HepG2 (cell line): ENCODE measurements at regions not wholly inside any gene's neighbourhood (a gene's known extent, or its start where the extent isn't known, plus 50 kb on each side); places are given as distances from the start of the nearest gene placed in this dataset.
A peak's percentile ranks its signal among the peaks of the same experiment; 100 is the strongest.

Source experiments
- CEBPB ChIP-seq: IDR thresholded peaks from 2 replicates; pipeline ENCODE4 v1.6.1; 2011; ENCODE audit warnings: low read depth, low read length, improper control_type of control experiment, borderline replicate concordance
- CHCHD3 ChIP-seq: sonication (generic); formaldehyde crosslinking; IDR thresholded peaks from 2 replicates; pipeline ENCODE4 v1.8.0; 2022; ENCODE audit warnings: mild to moderate bottlenecking, missing genetic modification reagents, moderate library complexity
- FOSL1 ChIP-seq: sonication (generic); formaldehyde crosslinking; IDR thresholded peaks from 2 replicates; pipeline ENCODE4 v1.9.0; 2021; ENCODE audit warnings: missing genetic modification reagents, borderline replicate concordance
- MATR3 ChIP-seq: sonication (generic); formaldehyde crosslinking; IDR thresholded peaks from 2 replicates; pipeline ENCODE4 v1.4.0; 2020; ENCODE audit warnings: missing genetic modification reagents
- POGZ ChIP-seq: sonication (generic); formaldehyde crosslinking; IDR thresholded peaks from 2 replicates; pipeline ENCODE4 v1.4.0; 2020; ENCODE audit warnings: mild to moderate bottlenecking, missing genetic modification reagents
- YEATS4 ChIP-seq: sonication (generic); formaldehyde crosslinking; IDR thresholded peaks from 2 replicates; pipeline ENCODE4 v1.4.0; 2020; ENCODE audit warnings: missing genetic modification reagents, borderline replicate concordance
- ZNF496 ChIP-seq: sonication (generic); formaldehyde crosslinking; IDR thresholded peaks from 2 replicates; pipeline ENCODE4 v1.8.1; 2023; ENCODE audit warnings: mild to moderate bottlenecking, moderate library complexity, missing genetic modification reagents; ENCODE audit not compliant: insufficient replicate concordance
- TF ChIP-seq, protein P1 (sequence below): sonication (generic); formaldehyde crosslinking; IDR thresholded peaks from 2 replicates; pipeline ENCODE4 v1.4.0; 2020; ENCODE audit warnings: low read depth, missing genetic modification reagents
- TF ChIP-seq, protein P2 (sequence below): sonication (generic); formaldehyde crosslinking; IDR thresholded peaks from 2 replicates; pipeline ENCODE4 v1.4.0; 2020; ENCODE audit warnings: missing genetic modification reagents
- TF ChIP-seq, protein P3 (sequence below): sonication (generic); formaldehyde crosslinking; IDR thresholded peaks from 2 replicates; pipeline ENCODE4 v1.4.0; 2020; ENCODE audit warnings: missing genetic modification reagents
- TF ChIP-seq, protein P4 (sequence below): sonication (generic); formaldehyde crosslinking; IDR thresholded peaks from 2 replicates; pipeline ENCODE4 v1.4.0; 2020; ENCODE audit warnings: missing genetic modification reagents
- TF ChIP-seq, protein P5 (sequence below): IDR thresholded peaks from 2 replicates; pipeline ENCODE4 v1.6.1; 2016
- TF ChIP-seq, protein P6 (sequence below): sonication (generic); formaldehyde crosslinking; IDR thresholded peaks from 2 replicates; pipeline ENCODE4 v1.4.0; 2020; ENCODE audit warnings: mild to moderate bottlenecking, missing genetic modification reagents

DNA sequence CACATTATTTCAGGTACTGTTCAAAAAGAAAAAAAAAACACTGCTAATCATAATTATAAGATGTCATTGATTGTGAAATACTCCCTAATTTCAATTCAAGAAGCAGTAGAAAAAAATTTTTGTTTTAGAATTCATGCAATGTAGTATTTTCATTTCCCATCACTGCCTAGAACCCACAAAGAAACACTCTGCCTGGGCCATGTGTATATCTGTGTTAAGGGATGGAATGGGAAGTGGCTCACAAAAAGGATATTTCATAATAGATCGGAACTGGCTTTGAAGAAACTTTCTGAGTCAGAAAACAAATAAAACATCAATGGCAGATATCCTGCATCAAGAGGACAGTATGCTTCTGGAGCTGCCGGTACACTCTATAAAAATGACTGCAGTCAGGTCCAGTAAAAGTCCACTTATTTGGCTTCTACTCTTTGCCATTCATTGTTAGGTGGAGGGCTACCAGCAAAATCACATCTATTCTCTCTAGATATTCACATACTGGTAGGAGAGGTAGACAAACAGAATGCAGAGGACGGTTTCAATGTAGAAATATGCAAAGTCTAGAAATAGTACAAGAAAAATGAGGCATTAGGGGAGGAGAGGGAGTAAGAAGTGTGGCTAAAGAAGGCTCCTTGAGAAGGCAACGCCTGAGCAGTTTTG, 135.0 kb upstream of the TNFAIP3 start (continued):
- TF ChIP-seq, protein P1, sequence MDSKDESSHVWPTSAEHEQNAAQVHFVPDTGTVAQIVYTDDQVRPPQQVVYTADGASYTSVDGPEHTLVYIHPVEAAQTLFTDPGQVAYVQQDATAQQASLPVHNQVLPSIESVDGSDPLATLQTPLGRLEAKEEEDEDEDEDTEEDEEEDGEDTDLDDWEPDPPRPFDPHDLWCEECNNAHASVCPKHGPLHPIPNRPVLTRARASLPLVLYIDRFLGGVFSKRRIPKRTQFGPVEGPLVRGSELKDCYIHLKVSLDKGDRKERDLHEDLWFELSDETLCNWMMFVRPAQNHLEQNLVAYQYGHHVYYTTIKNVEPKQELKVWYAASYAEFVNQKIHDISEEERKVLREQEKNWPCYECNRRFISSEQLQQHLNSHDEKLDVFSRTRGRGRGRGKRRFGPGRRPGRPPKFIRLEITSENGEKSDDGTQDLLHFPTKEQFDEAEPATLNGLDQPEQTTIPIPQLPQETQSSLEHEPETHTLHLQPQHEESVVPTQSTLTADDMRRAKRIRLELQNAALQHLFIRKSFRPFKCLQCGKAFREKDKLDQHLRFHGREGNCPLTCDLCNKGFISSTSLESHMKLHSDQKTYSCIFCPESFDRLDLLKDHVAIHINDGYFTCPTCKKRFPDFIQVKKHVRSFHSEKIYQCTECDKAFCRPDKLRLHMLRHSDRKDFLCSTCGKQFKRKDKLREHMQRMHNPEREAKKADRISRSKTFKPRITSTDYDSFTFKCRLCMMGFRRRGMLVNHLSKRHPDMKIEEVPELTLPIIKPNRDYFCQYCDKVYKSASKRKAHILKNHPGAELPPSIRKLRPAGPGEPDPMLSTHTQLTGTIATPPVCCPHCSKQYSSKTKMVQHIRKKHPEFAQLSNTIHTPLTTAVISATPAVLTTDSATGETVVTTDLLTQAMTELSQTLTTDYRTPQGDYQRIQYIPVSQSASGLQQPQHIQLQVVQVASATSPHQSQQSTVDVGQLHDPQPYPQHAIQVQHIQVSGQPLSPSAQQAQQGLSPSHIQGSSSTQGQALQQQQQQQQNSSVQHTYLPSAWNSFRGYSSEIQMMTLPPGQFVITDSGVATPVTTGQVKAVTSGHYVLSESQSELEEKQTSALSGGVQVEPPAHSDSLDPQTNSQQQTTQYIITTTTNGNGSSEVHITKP (CRISPR knock-in tag) = peak; percentile 78
- no peak for TF ChIP-seq MATR3
- TF ChIP-seq, protein P2, sequence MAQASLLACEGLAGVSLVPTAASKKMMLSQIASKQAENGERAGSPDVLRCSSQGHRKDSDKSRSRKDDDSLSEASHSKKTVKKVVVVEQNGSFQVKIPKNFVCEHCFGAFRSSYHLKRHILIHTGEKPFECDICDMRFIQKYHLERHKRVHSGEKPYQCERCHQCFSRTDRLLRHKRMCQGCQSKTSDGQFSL (CRISPR knock-in tag) = no peak
- TF ChIP-seq, protein P3, sequence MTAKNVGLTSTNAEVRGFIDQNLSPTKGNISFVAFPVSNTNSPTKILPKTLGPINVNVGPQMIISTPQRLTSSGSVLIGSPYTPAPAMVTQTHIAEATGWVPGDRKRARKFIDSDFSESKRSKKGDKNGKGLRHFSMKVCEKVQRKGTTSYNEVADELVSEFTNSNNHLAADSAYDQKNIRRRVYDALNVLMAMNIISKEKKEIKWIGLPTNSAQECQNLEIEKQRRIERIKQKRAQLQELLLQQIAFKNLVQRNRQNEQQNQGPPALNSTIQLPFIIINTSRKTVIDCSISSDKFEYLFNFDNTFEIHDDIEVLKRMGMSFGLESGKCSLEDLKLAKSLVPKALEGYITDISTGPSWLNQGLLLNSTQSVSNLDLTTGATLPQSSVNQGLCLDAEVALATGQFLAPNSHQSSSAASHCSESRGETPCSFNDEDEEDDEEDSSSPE (CRISPR knock-in tag) = peak; percentile 42
- peak; percentile 94 for TF ChIP-seq POGZ (CRISPR knock-in tag)
- no peak for TF ChIP-seq ZNF496 (CRISPR knock-in tag)
- TF ChIP-seq, protein P4, sequence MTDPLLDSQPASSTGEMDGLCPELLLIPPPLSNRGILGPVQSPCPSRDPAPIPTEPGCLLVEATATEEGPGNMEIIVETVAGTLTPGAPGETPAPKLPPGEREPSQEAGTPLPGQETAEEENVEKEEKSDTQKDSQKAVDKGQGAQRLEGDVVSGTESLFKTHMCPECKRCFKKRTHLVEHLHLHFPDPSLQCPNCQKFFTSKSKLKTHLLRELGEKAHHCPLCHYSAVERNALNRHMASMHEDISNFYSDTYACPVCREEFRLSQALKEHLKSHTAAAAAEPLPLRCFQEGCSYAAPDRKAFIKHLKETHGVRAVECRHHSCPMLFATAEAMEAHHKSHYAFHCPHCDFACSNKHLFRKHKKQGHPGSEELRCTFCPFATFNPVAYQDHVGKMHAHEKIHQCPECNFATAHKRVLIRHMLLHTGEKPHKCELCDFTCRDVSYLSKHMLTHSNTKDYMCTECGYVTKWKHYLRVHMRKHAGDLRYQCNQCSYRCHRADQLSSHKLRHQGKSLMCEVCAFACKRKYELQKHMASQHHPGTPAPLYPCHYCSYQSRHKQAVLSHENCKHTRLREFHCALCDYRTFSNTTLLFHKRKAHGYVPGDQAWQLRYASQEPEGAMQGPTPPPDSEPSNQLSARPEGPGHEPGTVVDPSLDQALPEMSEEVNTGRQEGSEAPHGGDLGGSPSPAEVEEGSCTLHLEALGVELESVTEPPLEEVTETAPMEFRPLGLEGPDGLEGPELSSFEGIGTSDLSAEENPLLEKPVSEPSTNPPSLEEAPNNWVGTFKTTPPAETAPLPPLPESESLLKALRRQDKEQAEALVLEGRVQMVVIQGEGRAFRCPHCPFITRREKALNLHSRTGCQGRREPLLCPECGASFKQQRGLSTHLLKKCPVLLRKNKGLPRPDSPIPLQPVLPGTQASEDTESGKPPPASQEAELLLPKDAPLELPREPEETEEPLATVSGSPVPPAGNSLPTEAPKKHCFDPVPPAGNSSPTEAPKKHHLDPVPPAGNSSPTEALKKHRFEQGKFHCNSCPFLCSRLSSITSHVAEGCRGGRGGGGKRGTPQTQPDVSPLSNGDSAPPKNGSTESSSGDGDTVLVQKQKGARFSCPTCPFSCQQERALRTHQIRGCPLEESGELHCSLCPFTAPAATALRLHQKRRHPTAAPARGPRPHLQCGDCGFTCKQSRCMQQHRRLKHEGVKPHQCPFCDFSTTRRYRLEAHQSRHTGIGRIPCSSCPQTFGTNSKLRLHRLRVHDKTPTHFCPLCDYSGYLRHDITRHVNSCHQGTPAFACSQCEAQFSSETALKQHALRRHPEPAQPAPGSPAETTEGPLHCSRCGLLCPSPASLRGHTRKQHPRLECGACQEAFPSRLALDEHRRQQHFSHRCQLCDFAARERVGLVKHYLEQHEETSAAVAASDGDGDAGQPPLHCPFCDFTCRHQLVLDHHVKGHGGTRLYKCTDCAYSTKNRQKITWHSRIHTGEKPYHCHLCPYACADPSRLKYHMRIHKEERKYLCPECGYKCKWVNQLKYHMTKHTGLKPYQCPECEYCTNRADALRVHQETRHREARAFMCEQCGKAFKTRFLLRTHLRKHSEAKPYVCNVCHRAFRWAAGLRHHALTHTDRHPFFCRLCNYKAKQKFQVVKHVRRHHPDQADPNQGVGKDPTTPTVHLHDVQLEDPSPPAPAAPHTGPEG (CRISPR knock-in tag) = 0 out of 2 replicates have a peak, but pooled peaks have one; percentile 41
- TF ChIP-seq, protein P5, sequence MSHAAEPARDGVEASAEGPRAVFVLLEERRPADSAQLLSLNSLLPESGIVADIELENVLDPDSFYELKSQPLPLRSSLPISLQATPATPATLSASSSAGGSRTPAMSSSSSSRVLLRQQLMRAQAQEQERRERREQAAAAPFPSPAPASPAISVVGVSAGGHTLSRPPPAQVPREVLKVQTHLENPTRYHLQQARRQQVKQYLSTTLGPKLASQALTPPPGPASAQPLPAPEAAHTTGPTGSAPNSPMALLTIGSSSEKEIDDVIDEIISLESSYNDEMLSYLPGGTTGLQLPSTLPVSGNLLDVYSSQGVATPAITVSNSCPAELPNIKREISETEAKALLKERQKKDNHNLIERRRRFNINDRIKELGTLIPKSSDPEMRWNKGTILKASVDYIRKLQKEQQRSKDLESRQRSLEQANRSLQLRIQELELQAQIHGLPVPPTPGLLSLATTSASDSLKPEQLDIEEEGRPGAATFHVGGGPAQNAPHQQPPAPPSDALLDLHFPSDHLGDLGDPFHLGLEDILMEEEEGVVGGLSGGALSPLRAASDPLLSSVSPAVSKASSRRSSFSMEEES = peak; percentile 86
- peak; percentile 87 for TF ChIP-seq CEBPB
- TF ChIP-seq CHCHD3 (CRISPR knock-in tag) = no peak
- peak; percentile 100 for TF ChIP-seq FOSL1 (CRISPR knock-in tag)
- TF ChIP-seq, protein P6, sequence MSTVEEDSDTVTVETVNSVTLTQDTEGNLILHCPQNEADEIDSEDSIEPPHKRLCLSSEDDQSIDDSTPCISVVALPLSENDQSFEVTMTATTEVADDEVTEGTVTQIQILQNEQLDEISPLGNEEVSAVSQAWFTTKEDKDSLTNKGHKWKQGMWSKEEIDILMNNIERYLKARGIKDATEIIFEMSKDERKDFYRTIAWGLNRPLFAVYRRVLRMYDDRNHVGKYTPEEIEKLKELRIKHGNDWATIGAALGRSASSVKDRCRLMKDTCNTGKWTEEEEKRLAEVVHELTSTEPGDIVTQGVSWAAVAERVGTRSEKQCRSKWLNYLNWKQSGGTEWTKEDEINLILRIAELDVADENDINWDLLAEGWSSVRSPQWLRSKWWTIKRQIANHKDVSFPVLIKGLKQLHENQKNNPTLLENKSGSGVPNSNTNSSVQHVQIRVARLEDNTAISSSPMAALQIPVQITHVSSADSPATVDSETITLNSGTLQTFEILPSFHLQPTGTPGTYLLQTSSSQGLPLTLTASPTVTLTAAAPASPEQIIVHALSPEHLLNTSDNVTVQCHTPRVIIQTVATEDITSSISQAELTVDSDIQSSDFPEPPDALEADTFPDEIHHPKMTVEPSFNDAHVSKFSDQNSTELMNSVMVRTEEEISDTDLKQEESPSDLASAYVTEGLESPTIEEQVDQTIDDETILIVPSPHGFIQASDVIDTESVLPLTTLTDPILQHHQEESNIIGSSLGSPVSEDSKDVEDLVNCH = 0 out of 2 replicates have a peak, but pooled peaks have one; percentile 50
- TF ChIP-seq YEATS4 (CRISPR knock-in tag) = peak; percentile 70; the same call in 1 of the 2 replicates
